HG03025 (cell line): ENCODE measurements at regions not wholly inside any gene's neighbourhood (a gene's known extent, or its start where the extent isn't known, plus 50 kb on each side); places are given as distances from the start of the nearest gene placed in this dataset.
A peak's percentile ranks its signal among the peaks of the same experiment; 100 is the strongest.
"Not testable (repeated sequence)": the region's sequence is repeated elsewhere in the genome, so short reads cannot be mapped to it uniquely, and the experiment has no call there.

Experiments used
- ATAC-seq: cut with Tn5 transposase; IDR thresholded peaks from one replicate; pipeline ENCODE4 v1.9.1; 2021; ENCODE audit warnings: mild to moderate bottlenecking, moderate library complexity; ENCODE audit not compliant: unreplicated experiment, low FRiP score

DNA sequence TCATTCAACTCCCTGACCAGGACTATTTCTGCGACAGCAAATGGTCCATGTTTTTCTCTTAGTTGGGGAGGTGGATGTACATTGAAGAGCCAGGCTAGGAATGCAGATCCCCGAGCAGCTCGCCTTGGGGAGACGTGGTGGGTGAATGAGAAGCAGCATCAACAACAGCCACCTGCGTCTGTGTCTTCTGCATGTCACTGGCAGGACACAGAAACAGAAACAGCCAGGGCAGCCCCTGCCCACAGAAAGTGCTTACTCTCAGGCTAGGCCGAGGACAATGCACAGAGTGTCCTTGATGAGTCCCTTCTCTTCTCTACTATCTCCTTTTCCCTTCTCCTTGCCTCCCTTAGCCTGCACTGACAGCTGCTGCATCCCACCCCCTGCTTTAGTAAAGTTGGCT is 541.9 kb upstream of the CADM1 start:
- ATAC-seq = no peak

GRCh38 chr11:116044941-116045340 is 540.7 kb upstream of the CADM1 start:
- ATAC-seq = no peak

DNA sequence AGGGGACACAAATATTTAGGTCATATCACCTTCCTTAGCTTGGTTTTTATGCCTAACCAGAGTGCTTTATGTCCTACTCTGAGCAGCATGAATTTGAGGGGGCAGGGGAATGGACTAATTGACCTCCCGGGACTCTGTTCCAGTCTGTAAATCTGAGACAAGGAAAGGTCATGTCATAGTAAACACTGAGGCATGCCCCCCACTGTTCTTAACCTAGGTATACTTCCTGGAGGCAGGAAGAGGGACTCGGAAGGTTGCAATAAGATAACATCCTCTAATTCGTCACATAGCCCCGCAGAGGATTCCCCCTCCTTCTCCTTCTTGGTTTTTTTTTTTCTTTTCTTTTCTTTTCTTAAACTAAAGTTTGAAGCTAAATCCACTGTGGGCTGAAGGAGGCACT is 540.3 kb upstream of the CADM1 start:
- no peak for ATAC-seq

DNA sequence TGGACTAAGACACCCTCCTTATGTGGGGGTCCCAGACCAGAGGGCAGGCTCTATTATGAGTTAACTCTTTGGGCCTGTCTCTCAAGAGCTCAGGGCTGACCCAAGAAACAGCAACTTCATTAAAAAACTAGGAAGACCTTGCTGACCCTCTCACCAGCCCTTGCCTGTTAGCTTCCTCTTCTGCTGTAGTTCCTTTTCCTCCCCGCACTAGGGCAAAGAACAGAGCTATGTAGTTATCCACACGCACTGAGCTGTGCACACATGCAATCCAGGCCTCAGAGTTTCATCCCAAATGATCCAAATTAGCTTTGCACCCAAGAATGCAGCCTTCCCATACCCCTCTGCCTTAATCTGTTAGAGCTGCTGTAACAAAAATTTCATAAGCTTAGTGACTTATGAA is 539.6 kb upstream of the CADM1 start:
- no peak for ATAC-seq

GRCh38 chr11:116043059-116043458 is 538.8 kb upstream of the CADM1 start:
- ATAC-seq = not testable (repeated sequence)

DNA sequence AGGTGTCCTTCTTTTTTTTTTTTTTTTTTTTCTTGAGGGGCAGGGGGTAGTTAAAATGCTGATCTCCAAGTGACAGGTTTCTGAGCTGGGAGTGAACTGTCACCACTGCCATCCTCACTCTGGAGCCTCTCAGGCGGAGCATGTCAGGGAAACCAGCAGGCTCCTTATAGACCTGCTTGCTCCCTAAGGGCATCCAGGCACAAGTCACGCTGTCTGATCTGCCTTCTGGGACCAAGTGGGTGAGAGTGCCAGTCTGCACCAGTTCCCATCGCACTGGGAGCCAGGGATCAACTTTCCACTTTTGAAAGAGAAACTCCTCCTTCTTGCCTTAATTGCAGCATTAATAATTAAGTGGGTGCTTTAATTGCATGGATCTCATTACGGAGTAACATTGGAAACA is 537.9 kb upstream of the CADM1 start:
- ATAC-seq = no peak

GRCh38 chr11:116037861-116038260 is 533.6 kb upstream of the CADM1 start:
- ATAC-seq = no peak

DNA sequence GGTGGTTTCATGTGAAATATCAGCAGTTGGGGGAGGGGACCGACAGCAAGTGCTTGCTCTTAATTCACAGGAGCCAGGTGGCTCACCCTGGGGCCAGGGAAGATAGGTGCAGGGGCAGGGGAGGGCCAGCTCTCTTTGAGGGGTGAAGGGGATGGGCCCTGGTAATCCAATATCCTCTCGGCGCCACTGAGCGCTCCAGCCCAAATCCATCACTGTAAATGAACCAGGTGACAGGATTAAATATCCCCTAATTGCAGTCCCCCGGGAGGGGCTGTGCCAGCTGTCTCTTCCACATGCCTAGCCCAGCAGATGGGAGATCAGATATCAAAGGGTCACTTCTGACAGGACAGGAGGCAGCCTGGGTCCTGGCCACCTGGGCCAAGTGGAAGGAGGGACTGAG is 531.8 kb upstream of the CADM1 start:
- no peak for ATAC-seq

GRCh38 chr11:116033931-116034553 is 529.8 kb upstream of the CADM1 start:
- ATAC-seq = no peak

GRCh38 chr11:116030697-116031331 is 526.6 kb upstream of the CADM1 start:
- no peak for ATAC-seq

DNA sequence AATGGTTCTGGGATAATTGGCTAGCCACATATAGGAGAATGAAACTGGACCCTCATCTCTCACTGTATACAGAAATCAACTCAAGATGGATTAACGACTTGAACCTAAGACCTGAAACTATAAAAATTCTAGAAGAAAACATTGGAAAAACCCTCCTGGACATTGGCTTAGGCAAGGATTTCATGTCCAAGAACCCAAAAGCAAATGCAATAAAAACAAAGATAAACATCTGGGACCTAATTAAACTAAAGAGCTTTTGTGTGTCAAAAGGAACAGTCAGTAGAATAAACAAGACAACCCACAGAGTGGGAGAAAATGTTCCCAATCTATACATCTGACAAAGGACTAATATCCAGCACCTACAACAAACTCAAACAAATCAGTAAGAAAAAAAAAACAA is 524.3 kb upstream of the CADM1 start:
- not testable (repeated sequence) for ATAC-seq

DNA sequence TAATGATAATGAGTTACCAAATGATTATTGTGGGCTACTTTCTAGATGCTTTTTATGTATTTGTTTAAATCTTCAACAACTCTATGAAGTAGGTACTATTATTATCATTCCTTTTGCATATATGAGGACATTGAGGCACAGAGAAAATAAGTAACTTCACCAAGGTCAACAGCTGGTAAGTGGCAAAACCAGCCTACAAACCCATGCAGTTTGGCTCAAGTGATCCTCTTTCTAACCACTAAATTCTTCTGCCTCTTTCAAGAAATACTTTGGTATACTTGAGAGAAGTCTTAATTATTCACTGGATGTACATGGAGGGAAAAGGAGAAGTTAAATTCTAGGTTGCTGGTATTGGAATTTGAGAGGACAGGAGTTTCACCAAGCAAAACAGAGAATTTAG is 495.2 kb upstream of the CADM1 start:
- ATAC-seq = no peak

- no peak for ATAC-seq
Measured at GRCh38 chr11:115996808-115997188, 492.6 kb upstream of the CADM1 start.

DNA sequence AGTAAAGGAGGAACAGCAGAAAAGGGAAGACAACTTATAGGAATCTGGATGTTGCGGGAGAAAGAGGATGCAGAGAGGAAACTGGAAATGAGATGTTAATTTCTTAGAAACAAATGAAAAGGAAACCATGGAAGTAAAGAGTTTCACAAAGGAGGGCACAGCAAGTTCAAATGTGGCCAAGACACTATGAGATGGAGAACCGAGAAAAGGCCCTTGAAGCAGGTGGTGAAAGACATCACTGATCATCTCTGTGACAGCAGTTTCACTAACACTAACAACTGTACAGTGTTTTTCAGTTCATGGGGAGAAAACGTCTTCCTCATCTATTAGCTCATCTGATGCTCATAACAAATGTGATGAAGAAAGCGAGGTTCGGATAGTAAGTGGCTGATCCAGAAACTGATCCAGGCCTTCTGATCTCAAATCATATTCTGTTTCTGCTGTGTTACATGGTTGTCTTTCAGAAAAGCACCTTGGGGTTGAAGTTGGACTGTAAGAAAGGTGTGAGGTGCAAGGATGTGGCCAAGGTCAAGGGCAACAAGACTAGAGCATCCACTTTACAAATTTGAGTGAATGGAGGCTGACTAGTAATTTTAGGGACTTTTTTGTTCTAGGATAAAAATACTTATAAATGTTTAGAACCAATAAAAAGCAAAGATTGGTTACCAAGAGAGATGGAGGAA is 492.1 kb upstream of the CADM1 start:
- peak; percentile 99 for ATAC-seq

GRCh38 chr11:115993590-115993989 is 489.4 kb upstream of the CADM1 start:
- no peak for ATAC-seq

DNA sequence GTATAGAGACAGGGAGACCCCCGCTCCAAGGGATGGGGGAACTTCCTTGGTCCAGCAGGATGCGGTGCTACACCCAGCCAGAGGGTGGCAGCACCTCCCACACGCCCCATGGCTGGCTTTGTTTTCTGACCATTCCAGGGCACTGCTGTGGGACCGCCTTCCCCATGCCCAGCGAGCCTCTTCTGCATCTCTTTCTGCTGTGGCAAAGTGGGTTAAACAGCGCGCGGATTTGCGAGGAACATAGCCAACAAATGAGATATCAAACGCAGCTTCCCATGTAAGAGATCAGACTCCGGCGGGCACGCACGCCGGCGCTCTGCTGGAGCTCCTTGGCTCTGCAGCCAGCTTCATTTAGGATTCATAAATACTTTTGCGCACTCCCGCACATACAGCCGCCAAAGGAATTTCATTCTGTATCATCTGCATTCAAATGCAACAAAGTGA is 485.8 kb upstream of the CADM1 start:
- no peak for ATAC-seq

GRCh38 chr11:115985896-115986295 is 481.7 kb upstream of the CADM1 start:
- no peak for ATAC-seq

DNA sequence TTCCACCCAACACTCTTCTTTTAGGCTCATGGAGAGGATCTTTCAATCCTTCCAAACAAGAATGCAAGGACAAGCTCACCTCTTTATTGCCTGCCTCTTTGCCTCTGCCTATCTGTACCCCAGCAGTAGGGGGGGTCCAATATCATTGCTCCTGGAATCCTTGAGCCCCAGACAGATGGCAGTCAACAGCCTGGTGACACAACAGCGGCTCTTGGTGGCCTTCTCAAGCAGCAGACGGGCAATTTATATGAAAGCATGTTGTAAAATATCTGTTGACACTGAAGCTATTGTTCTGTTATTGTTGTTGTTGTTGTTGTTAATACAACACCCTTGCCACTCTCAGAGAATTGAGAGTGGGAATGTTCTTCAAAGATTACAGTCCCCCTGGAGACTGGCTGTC is 480.0 kb upstream of the CADM1 start:
- ATAC-seq = no peak

DNA sequence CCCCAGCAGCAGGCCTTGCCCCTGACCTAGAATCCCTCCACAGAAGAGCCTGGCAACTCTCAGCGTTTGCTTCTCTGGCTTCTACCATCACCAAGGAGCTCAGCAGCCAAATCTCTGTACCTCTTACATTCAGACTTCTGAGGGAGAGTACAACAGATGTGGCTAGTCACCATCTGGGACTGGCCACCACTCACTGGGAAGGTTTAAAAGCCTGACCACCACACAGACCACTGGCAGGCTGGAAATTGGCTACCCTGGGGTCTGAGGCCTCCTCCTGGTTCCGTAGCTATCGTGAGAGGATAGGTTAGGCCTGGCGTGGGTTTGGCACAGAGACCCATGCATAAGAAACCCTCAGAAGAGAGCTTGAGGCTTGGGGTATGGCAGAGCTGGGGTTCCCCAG is 478.5 kb upstream of the CADM1 start:
- ATAC-seq = no peak

GRCh38 chr11:115981814-115982471 is 477.7 kb upstream of the CADM1 start:
- ATAC-seq = no peak

DNA sequence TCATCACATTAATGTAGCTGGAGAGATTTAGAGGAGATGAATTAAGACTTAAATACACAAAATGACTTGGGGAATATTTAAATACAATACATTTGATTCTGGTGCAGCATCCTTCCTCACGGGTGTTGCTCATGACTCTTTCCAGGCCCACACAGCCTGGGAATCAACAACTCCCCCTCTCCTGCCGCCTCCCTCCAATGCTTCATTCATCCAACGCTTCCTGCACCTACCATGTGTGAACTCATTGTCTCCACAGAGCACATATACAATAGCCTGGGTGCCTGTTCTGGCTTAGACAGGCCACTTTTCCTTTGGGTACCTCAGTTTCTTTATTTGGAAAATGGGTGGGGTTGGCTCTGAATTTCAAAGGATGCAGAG is 476.9 kb upstream of the CADM1 start:
- no peak for ATAC-seq
